GM12878 (cell line): ENCODE measurements at regions not wholly inside any gene's neighbourhood (a gene's known extent, or its start where the extent isn't known, plus 50 kb on each side); places are given as distances from the start of the nearest gene placed in this dataset.

ENCODE experiments used
- ATAC-seq: fragments of 200-7000 bp; cut with Tn5 transposase; 3 replicates; pipeline ENCODE4 v1.9.1; 2020; ENCODE audit warnings: mild to moderate bottlenecking, moderate library complexity
- BruUV-seq: library from RNA; stranded (reverse); fragments of 400-500 nt; replicated peaks from 2 replicates; lab custom pipeline; 2021; lab: Mats Ljungman, UMichigan
- CTCF ChIA-PET: fragments of 300-600 bp; sonication (Branson Sonifier 250); formaldehyde crosslinking; extraction: SDS; loops from one replicate; lab custom pipeline; 2021; ENCODE audit warnings: inconsistent platforms; lab: Yijun Ruan, JAX
- POLR2A ChIA-PET: fragments of 350-600 bp; formaldehyde crosslinking; extraction: SDS; loops from one replicate; lab custom pipeline; 2021; ENCODE audit warnings: inconsistent platforms; lab: Charles Lee
- RAD21 ChIA-PET: fragments of 300-600 bp; sonication (Branson Sonifier 250); formaldehyde crosslinking; loops from one replicate; lab custom pipeline; 2023; ENCODE audit warnings: antibody characterized with exemption; ENCODE audit not compliant: unreplicated experiment; lab: Charles Lee
- SMC1A ChIA-PET: fragments of 300-600 bp; sonication (Branson Sonifier 250); formaldehyde crosslinking; loops from one replicate; lab custom pipeline; 2023; ENCODE audit not compliant: unreplicated experiment, uncharacterized antibody; lab: Charles Lee
- DNase-seq: peaks from one replicate; pipeline ENCODE4 v3.0.0-alpha.2; 2011; ENCODE audit warnings: low read depth, low spot score
- FAIRE-seq: peaks from 3 replicates; lab custom pipeline; 2011; peaks lifted over from hg19 to GRCh38; lab: Jason Lieb, UNC
- H2AFZ ChIP-seq: 2 replicates; pipeline ENCODE4 v1.6.0; 2011; ENCODE audit warnings: low read depth, low read length, control low read depth; ENCODE audit not compliant: control insufficient read depth
- H3K27ac ChIP-seq: 2 replicates; pipeline ENCODE4 v1.5.1; 2011; ENCODE audit warnings: control low read depth; ENCODE audit not compliant: control insufficient read depth, insufficient read depth
- H3K27me3 ChIP-seq, 2 experiments: replicated peaks in 1 of 2; 2 replicates each; pipeline versions ENCODE4 v1.6.0 to v1.6.1; 2011; ENCODE audit warnings: low read length in 1 of 2; ENCODE audit not compliant: control insufficient read depth in 2 of 2, insufficient read depth in 2 of 2
- H3K36me3 ChIP-seq, 2 experiments: 2 replicates each; pipeline ENCODE4 v1.5.1; 2011; ENCODE audit warnings: low read length in 1 of 2; ENCODE audit not compliant: control insufficient read depth in 2 of 2, insufficient read depth in 2 of 2
- H3K4me1 ChIP-seq: 2 replicates; pipeline ENCODE4 v1.6.1; 2011; ENCODE audit warnings: mild to moderate bottlenecking, low read length, moderate library complexity, mixed read lengths; ENCODE audit not compliant: control insufficient read depth, insufficient read depth
- H3K4me2 ChIP-seq: 2 replicates; pipeline ENCODE4 v1.6.0; 2011; ENCODE audit warnings: control low read depth; ENCODE audit not compliant: control insufficient read depth, insufficient read depth
- H3K4me3 ChIP-seq: fragments of 200-600 bp; sonication (generic); 2 replicates; pipeline ENCODE4 v1.5.1; 2016
- H3K79me2 ChIP-seq: 2 replicates; pipeline ENCODE4 v1.6.0; 2011; ENCODE audit warnings: low read length; ENCODE audit not compliant: control insufficient read depth, insufficient read depth
- H3K9ac ChIP-seq: 2 replicates; pipeline ENCODE4 v1.8.0; 2011; ENCODE audit warnings: low read length, control low read depth, mixed read lengths; ENCODE audit not compliant: control insufficient read depth, insufficient read depth
- H3K9me3 ChIP-seq: replicated peaks from 3 replicates; pipeline ENCODE4 v1.5.1; 2011; ENCODE audit warnings: mild to moderate bottlenecking, low read length; ENCODE audit not compliant: control insufficient read depth, insufficient read depth
- H4K20me1 ChIP-seq: 2 replicates; pipeline ENCODE4 v1.6.0; 2011; ENCODE audit not compliant: control insufficient read depth, insufficient read depth
- CREM ChIP-seq: IDR thresholded peaks from 2 replicates; pipeline ENCODE4 v1.6.1; 2014; ENCODE audit warnings: antibody characterized with exemption, low read depth
- FOS ChIP-seq: IDR thresholded peaks from 3 replicates; pipeline ENCODE4 v1.6.1; 2011; ENCODE audit warnings: borderline replicate concordance; ENCODE audit not compliant: insufficient read length; ENCODE audit errors: extremely low read depth
- KAT2A ChIP-seq: conservative IDR thresholded peaks from 2 replicates; pipeline ENCODE4 v1.6.1; 2011; ENCODE audit warnings: low read depth, low read length; ENCODE audit not compliant: control insufficient read depth
- KDM1A ChIP-seq: fragments of 200-600 bp; sonication (generic); IDR thresholded peaks from 2 replicates; pipeline ENCODE4 v1.6.1; 2016; ENCODE audit warnings: borderline replicate concordance
- WGBS: methylation state at CpG from one replicate; pipeline ENCODE4 v1.1.6; 2016; ENCODE audit warnings: low lambda C conversion rate; ENCODE audit not compliant: insufficient replicate concordance, insufficient coverage; ENCODE audit errors: missing lambda C conversion rate; 5-methylcytosine and 5-hydroxymethylcytosine counted together
- in situ Hi-C: fragments of 300-500 bp; cut with MboI; formaldehyde crosslinking; loops from 9 replicates; pipeline ENCODE4 v1.14.3; 2018; ENCODE audit warnings: mixed read lengths
- intact Hi-C: fragments of 100-400 bp; cut with micrococcal nuclease; formaldehyde crosslinking; loops from one replicate; pipeline ENCODE4 v1.14.2; 2022; ENCODE audit not compliant: unreplicated experiment
- TF ChIP-seq, protein P1 (sequence below): IDR thresholded peaks from 2 replicates; pipeline ENCODE4 v1.6.1; 2012; ENCODE audit warnings: low read depth, low read length, improper control_type of control experiment
- TF ChIP-seq, protein P2 (sequence below): fragments of 450-650 bp; IDR thresholded peaks from 2 replicates; pipeline ENCODE4 v1.6.1; 2017; ENCODE audit warnings: mild to moderate bottlenecking, low read depth, inconsistent platforms; ENCODE audit not compliant: poor library complexity, severe bottlenecking

DNA sequence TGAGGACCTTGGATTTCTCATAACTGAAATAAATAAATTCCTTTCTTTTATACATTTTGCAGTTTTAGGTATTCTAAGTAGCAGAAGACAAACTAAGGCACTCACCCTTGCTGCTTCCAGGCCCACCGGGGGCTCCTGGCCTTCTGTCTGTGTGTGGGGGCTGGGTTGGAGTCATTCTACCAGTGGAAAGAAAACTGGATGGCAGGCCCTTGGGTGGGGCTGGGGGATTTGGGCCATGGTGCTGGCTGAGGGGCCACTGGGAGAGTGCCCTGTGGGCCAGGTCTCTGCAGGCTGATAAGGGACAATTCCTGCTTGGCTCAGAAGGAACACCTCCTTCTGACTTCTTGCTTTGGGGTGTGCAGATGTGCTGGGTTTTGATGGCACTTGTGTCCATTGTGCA lies 54.0 kb upstream of the CSF3R start:
- Histone ChIP-seq H3K4me3 (no peak overlapping the region), H3K27me3 (no peaks in the 10 kb centered on the region)
- no peak for DNase-seq

More for the DNA sequence above, 54.0 kb upstream of the CSF3R start:
- Histone ChIP-seq H3K27ac (no peak overlapping the region), H3K4me2 (no peak overlapping the region), H3K9ac (no peak overlapping the region), H3K9me3 (no peaks in the 10 kb centered on the region), H3K79me2 (no peaks in the 10 kb centered on the region), H2AFZ (no peak overlapping the region), H4K20me1 (no peaks in the 10 kb centered on the region), H3K36me3 (no peaks in the 10 kb centered on the region), H3K4me1 (no peaks in the 10 kb centered on the region)
- TF ChIP-seq CREM (no peak), KDM1A (no peak), KAT2A (no peak), FOS (no peak)
- TF ChIP-seq, protein P1, sequence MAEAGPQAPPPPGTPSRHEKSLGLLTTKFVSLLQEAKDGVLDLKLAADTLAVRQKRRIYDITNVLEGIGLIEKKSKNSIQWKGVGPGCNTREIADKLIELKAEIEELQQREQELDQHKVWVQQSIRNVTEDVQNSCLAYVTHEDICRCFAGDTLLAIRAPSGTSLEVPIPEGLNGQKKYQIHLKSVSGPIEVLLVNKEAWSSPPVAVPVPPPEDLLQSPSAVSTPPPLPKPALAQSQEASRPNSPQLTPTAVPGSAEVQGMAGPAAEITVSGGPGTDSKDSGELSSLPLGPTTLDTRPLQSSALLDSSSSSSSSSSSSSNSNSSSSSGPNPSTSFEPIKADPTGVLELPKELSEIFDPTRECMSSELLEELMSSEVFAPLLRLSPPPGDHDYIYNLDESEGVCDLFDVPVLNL: no peak
- TF ChIP-seq, protein P2, sequence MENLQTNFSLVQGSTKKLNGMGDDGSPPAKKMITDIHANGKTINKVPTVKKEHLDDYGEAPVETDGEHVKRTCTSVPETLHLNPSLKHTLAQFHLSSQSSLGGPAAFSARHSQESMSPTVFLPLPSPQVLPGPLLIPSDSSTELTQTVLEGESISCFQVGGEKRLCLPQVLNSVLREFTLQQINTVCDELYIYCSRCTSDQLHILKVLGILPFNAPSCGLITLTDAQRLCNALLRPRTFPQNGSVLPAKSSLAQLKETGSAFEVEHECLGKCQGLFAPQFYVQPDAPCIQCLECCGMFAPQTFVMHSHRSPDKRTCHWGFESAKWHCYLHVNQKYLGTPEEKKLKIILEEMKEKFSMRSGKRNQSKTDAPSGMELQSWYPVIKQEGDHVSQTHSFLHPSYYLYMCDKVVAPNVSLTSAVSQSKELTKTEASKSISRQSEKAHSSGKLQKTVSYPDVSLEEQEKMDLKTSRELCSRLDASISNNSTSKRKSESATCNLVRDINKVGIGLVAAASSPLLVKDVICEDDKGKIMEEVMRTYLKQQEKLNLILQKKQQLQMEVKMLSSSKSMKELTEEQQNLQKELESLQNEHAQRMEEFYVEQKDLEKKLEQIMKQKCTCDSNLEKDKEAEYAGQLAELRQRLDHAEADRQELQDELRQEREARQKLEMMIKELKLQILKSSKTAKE: no peak
- RAD21 ChIA-PET: no interaction called here
- CTCF ChIA-PET: no interaction called here
- intact Hi-C loops (no loop called here), in situ Hi-C loops (no loop called here)
- SMC1A ChIA-PET: no interaction called here
- 0% methylated on average over 1 of the region's 1 CpG for WGBS
- no peak for ATAC-seq
- FAIRE-seq: no peak
- BruUV-seq: no TSS peak
- POLR2A ChIA-PET: no interaction called here
